GM12878 (cell line): ENCODE measurements at regions not wholly inside any gene's neighbourhood (a gene's known extent, or its start where the extent isn't known, plus 50 kb on each side); places are given as distances from the start of the nearest gene placed in this dataset.

ENCODE experiments used
- ATAC-seq: fragments of 200-7000 bp; cut with Tn5 transposase; 3 replicates; pipeline ENCODE4 v1.9.1; 2020; ENCODE audit warnings: mild to moderate bottlenecking, moderate library complexity
- BruUV-seq: library from RNA; stranded (reverse); fragments of 400-500 nt; replicated peaks from 2 replicates; lab custom pipeline; 2021; lab: Mats Ljungman, UMichigan
- CTCF ChIA-PET: fragments of 300-600 bp; sonication (Branson Sonifier 250); formaldehyde crosslinking; extraction: SDS; loops from one replicate; lab custom pipeline; 2021; ENCODE audit warnings: inconsistent platforms; lab: Yijun Ruan, JAX
- POLR2A ChIA-PET: fragments of 350-600 bp; formaldehyde crosslinking; extraction: SDS; loops from one replicate; lab custom pipeline; 2021; ENCODE audit warnings: inconsistent platforms; lab: Charles Lee
- RAD21 ChIA-PET: fragments of 300-600 bp; sonication (Branson Sonifier 250); formaldehyde crosslinking; loops from one replicate; lab custom pipeline; 2023; ENCODE audit warnings: antibody characterized with exemption; ENCODE audit not compliant: unreplicated experiment; lab: Charles Lee
- SMC1A ChIA-PET: fragments of 300-600 bp; sonication (Branson Sonifier 250); formaldehyde crosslinking; loops from one replicate; lab custom pipeline; 2023; ENCODE audit not compliant: unreplicated experiment, uncharacterized antibody; lab: Charles Lee
- DNase-seq: peaks from one replicate; pipeline ENCODE4 v3.0.0-alpha.2; 2011; ENCODE audit warnings: low read depth, low spot score
- FAIRE-seq: peaks from 3 replicates; lab custom pipeline; 2011; peaks lifted over from hg19 to GRCh38; lab: Jason Lieb, UNC
- H2AFZ ChIP-seq: 2 replicates; pipeline ENCODE4 v1.6.0; 2011; ENCODE audit warnings: low read depth, low read length, control low read depth; ENCODE audit not compliant: control insufficient read depth
- H3K27ac ChIP-seq: 2 replicates; pipeline ENCODE4 v1.5.1; 2011; ENCODE audit warnings: control low read depth; ENCODE audit not compliant: control insufficient read depth, insufficient read depth
- H3K27me3 ChIP-seq, 2 experiments: replicated peaks in 1 of 2; 2 replicates each; pipeline versions ENCODE4 v1.6.0 to v1.6.1; 2011; ENCODE audit warnings: low read length in 1 of 2; ENCODE audit not compliant: control insufficient read depth in 2 of 2, insufficient read depth in 2 of 2
- H3K36me3 ChIP-seq, 2 experiments: 2 replicates each; pipeline ENCODE4 v1.5.1; 2011; ENCODE audit warnings: low read length in 1 of 2; ENCODE audit not compliant: control insufficient read depth in 2 of 2, insufficient read depth in 2 of 2
- H3K4me1 ChIP-seq: 2 replicates; pipeline ENCODE4 v1.6.1; 2011; ENCODE audit warnings: mild to moderate bottlenecking, low read length, moderate library complexity, mixed read lengths; ENCODE audit not compliant: control insufficient read depth, insufficient read depth
- H3K4me2 ChIP-seq: 2 replicates; pipeline ENCODE4 v1.6.0; 2011; ENCODE audit warnings: control low read depth; ENCODE audit not compliant: control insufficient read depth, insufficient read depth
- H3K4me3 ChIP-seq: fragments of 200-600 bp; sonication (generic); 2 replicates; pipeline ENCODE4 v1.5.1; 2016
- H3K79me2 ChIP-seq: 2 replicates; pipeline ENCODE4 v1.6.0; 2011; ENCODE audit warnings: low read length; ENCODE audit not compliant: control insufficient read depth, insufficient read depth
- H3K9ac ChIP-seq: 2 replicates; pipeline ENCODE4 v1.8.0; 2011; ENCODE audit warnings: low read length, control low read depth, mixed read lengths; ENCODE audit not compliant: control insufficient read depth, insufficient read depth
- H3K9me3 ChIP-seq: replicated peaks from 3 replicates; pipeline ENCODE4 v1.5.1; 2011; ENCODE audit warnings: mild to moderate bottlenecking, low read length; ENCODE audit not compliant: control insufficient read depth, insufficient read depth
- H4K20me1 ChIP-seq: 2 replicates; pipeline ENCODE4 v1.6.0; 2011; ENCODE audit not compliant: control insufficient read depth, insufficient read depth
- CBX3 ChIP-seq: fragments of 200-600 bp; sonication (generic); IDR thresholded peaks from 2 replicates; pipeline ENCODE4 v1.6.1; 2016; ENCODE audit warnings: low read depth, borderline replicate concordance
- EP300 ChIP-seq, 2 experiments: fragments of 150-350 bp in 1 of 2; IDR thresholded peaks; 2 replicates each; pipeline ENCODE4 v1.6.1; 2011 to 2012; ENCODE audit warnings: low read depth in 2 of 2, low read length in 2 of 2, borderline replicate concordance in 1 of 2, improper control_type of control experiment in 1 of 2, inconsistent platforms in 1 of 2; ENCODE audit not compliant: control insufficient read depth in 1 of 2
- KAT2A ChIP-seq: conservative IDR thresholded peaks from 2 replicates; pipeline ENCODE4 v1.6.1; 2011; ENCODE audit warnings: low read depth, low read length; ENCODE audit not compliant: control insufficient read depth
- NFYA ChIP-seq: IDR thresholded peaks from 2 replicates; pipeline ENCODE4 v1.6.1; 2011; ENCODE audit warnings: low read depth, mild to moderate bottlenecking, low read length, improper control_type of control experiment, borderline replicate concordance
- SIX5 ChIP-seq: IDR thresholded peaks from 2 replicates; pipeline ENCODE4 v1.6.1; 2011; ENCODE audit warnings: mild to moderate bottlenecking, low read depth, low read length, moderate library complexity; ENCODE audit not compliant: severe bottlenecking
- ZNF384 ChIP-seq: IDR thresholded peaks from 2 replicates; pipeline ENCODE4 v1.6.1; 2012; ENCODE audit warnings: low read depth, mild to moderate bottlenecking, low read length, improper control_type of control experiment, borderline replicate concordance
- ZNF622 ChIP-seq: fragments of 450-650 bp; IDR thresholded peaks from 2 replicates; pipeline ENCODE4 v1.6.1; 2017; ENCODE audit warnings: mild to moderate bottlenecking, inconsistent platforms
- WGBS: methylation state at CpG from one replicate; pipeline ENCODE4 v1.1.6; 2016; ENCODE audit warnings: low lambda C conversion rate; ENCODE audit not compliant: insufficient replicate concordance, insufficient coverage; ENCODE audit errors: missing lambda C conversion rate; 5-methylcytosine and 5-hydroxymethylcytosine counted together
- in situ Hi-C: fragments of 300-500 bp; cut with MboI; formaldehyde crosslinking; loops from 9 replicates; pipeline ENCODE4 v1.14.3; 2018; ENCODE audit warnings: mixed read lengths
- intact Hi-C: fragments of 100-400 bp; cut with micrococcal nuclease; formaldehyde crosslinking; loops from one replicate; pipeline ENCODE4 v1.14.2; 2022; ENCODE audit not compliant: unreplicated experiment
- TF ChIP-seq, protein P1 (sequence below): fragments of 450-650 bp; IDR thresholded peaks from 2 replicates; pipeline ENCODE4 v1.6.1; 2016; ENCODE audit warnings: mild to moderate bottlenecking

DNA sequence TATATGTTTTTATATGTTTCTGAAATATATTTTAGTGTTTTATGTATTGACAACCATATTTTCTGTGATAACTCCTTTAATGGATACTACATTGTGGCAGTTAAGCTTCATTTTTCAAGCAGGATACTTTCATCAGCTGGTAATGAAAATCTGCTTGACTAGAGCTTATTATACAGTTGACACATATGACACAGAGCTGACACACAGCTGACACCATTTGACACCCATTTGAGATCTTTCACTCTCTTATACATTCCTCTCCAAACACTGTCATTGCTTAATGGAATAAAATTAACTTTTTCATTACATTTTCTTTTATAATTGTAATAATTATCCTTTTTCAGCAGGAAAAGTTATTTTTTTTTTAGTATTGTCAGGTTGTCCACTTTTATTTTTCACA is 561.1 kb upstream of the NDST4 start:
- Histone ChIP-seq H3K36me3 (no peaks in the 10 kb centered on the region), H3K9me3 (no peaks in the 10 kb centered on the region), H3K4me2 (no peak overlapping the region), H3K4me1 (no peaks in the 10 kb centered on the region), H3K4me3 (no peak overlapping the region), H2AFZ (no peak overlapping the region), H3K79me2 (no peaks in the 10 kb centered on the region), H3K9ac (no peak overlapping the region), H4K20me1 (no peaks in the 10 kb centered on the region), H3K27ac (no peak overlapping the region), H3K27me3 (no peaks in the 10 kb centered on the region)
- RAD21 ChIA-PET, result no interaction called here
- DNase-seq, result no peak
- no peak for TF ChIP-seq KAT2A
- CTCF ChIA-PET, result interaction anchor here (1.2 kb wide), 1 partner anchor 9 kb away, joined by 3 read pairs; no protein-coding TSS in a partner anchor
- in situ Hi-C loops, result no loop called here
- BruUV-seq, result no TSS peak
- POLR2A ChIA-PET, result no interaction called here
- SMC1A ChIA-PET, result no interaction called here
- no peak for ATAC-seq
- intact Hi-C loops, result no loop called here
- FAIRE-seq, result no peak

DNA sequence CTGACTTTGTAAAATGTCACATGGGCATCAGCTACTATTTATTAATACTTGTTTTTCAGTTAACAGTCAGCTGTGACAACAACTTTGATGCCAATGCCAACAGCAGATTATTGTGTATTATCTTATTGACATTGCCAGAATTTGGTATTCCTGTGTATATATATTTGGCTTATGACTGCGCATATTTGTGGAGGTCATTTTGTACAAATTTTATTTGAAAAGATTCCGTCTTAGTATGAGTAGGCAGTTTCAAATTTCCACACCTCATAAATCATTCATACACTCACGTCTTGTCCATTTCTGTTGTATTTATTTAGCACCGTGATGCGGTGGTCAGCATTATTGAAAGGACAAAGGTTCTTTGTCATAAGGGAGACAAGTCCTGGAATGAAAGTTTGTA is 558.2 kb upstream of the NDST4 start:
- H3K4me1 ChIP-seq, result no peaks in the 10 kb centered on the region
- FAIRE-seq, result no peak
- H3K9ac ChIP-seq, result no peak overlapping the region
- no peak overlapping the region for H3K4me2 ChIP-seq
- no peaks in the 10 kb centered on the region for H3K27me3 ChIP-seq
- no peak for TF ChIP-seq CBX3
- TF ChIP-seq NFYA, result no peak
- no peak for TF ChIP-seq ZNF622
- no peak for TF ChIP-seq SIX5
- no peak for TF ChIP-seq ZNF384
- TF ChIP-seq, protein P1, sequence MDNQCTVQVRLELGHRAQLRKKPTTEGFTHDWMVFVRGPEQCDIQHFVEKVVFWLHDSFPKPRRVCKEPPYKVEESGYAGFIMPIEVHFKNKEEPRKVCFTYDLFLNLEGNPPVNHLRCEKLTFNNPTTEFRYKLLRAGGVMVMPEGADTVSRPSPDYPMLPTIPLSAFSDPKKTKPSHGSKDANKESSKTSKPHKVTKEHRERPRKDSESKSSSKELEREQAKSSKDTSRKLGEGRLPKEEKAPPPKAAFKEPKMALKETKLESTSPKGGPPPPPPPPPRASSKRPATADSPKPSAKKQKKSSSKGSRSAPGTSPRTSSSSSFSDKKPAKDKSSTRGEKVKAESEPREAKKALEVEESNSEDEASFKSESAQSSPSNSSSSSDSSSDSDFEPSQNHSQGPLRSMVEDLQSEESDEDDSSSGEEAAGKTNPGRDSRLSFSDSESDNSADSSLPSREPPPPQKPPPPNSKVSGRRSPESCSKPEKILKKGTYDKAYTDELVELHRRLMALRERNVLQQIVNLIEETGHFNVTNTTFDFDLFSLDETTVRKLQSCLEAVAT, result no peak
- no peak for TF ChIP-seq EP300 (IDR thresholded peaks at IDR 0.05; ENCODE audit: borderline replicate concordance in 1 of 2, control insufficient read depth in 1 of 2, low read depth in 2 of 2, low read length in 2 of 2)
- TF ChIP-seq, all 136 proteins: peak for 0
- DNase-seq, result no peak
- Histone ChIP-seq H3K9me3 (no peaks in the 10 kb centered on the region), H3K27ac (no peak overlapping the region), H2AFZ (no peak overlapping the region), H4K20me1 (no peaks in the 10 kb centered on the region), H3K4me3 (no peak overlapping the region), H3K79me2 (no peaks in the 10 kb centered on the region), H3K36me3 (no peaks in the 10 kb centered on the region)
- ChIA-PET CTCF (interaction anchor here (0.6 kb wide), 1 partner anchor 291 kb away, joined by 3 read pairs; no protein-coding TSS in a partner anchor), RAD21 (no interaction called here), SMC1A (no interaction called here), POLR2A (no interaction called here)
- in situ Hi-C loops, result no loop called here
- ATAC-seq, result no peak
- WGBS, result 25% methylated on average over 5 of the region's 5 CpGs
- no TSS peak for BruUV-seq
- intact Hi-C loops, result no loop called here
